ENCODE measurements at regions not wholly inside any gene's neighbourhood (a gene's known extent, or its start where the extent isn't known, plus 50 kb on each side); places are given as distances from the start of the nearest gene placed in this dataset.

- TF ChIP-seq CTCF (conservative IDR thresholded peaks at IDR 0.05; ENCODE audit: low read depth in 2 of 2) (no peak), EZH2phosphoT487 (IDR thresholded peaks at IDR 0.05; ENCODE audit: unreplicated experiment) (no peak), ETS1 (IDR thresholded peaks at IDR 0.05) (no peak), EZH2 (IDR thresholded peaks at IDR 0.05; ENCODE audit: low read depth, unreplicated experiment) (no peak), POLR2AphosphoS5 (IDR thresholded peaks at IDR 0.05; ENCODE audit: low read depth) (no peak), CREB1 (CRISPR knock-in tag; IDR thresholded peaks at IDR 0.05; ENCODE audit: low read depth) (no peak), JUNB (IDR thresholded peaks at IDR 0.05; ENCODE audit: unreplicated experiment) (no peak), STAT1 (IDR thresholded peaks at IDR 0.05; ENCODE audit: unreplicated experiment) (no peak)
Measured at GRCh38 chrX:53768865-53769264, 82.3 kb upstream of the HUWE1 start.
